Endothelial cell of umbilical vein (primary cell): ENCODE measurements at regions not wholly inside any gene's neighbourhood (a gene's known extent, or its start where the extent isn't known, plus 50 kb on each side); places are given as distances from the start of the nearest gene placed in this dataset.

Experiments
- CTCF ChIP-seq, 2 donors: IDR thresholded peaks; 1 replicate in 1 of 2; 2 replicates in 1 of 2; pipeline ENCODE4 v1.5.1; 2011; ENCODE audit warnings: low read length in 2 of 2, mild to moderate bottlenecking in 2 of 2, moderate library complexity in 2 of 2, control low read depth in 1 of 2, inconsistent platforms in 1 of 2, low read depth in 1 of 2; ENCODE audit not compliant: insufficient read depth in 1 of 2; ENCODE audit errors: extremely low read depth in 1 of 2
- EZH2 ChIP-seq: IDR thresholded peaks from 2 replicates; pipeline ENCODE4 v1.6.1; 2012; ENCODE audit warnings: borderline replicate concordance, low read depth, mild to moderate bottlenecking, moderate library complexity, low read length, inconsistent platforms; ENCODE audit not compliant: severe bottlenecking
- POLR2A ChIP-seq: IDR thresholded peaks from 2 replicates; pipeline ENCODE4 v1.6.1; 2012; ENCODE audit warnings: low read depth, mild to moderate bottlenecking, control low read depth, low read length
- POLR2AphosphoS5 ChIP-seq: IDR thresholded peaks from 2 replicates; pipeline ENCODE4 v1.6.1; 2012; ENCODE audit warnings: low read depth, mild to moderate bottlenecking, control low read depth, low read length, moderate library complexity; ENCODE audit not compliant: insufficient read depth

GRCh38 chr6:168949981-168950857 is 303.4 kb downstream of the THBS2 start:
- TF ChIP-seq POLR2AphosphoS5: no peak
- no peak for TF ChIP-seq CTCF (IDR thresholded peaks at IDR 0.05; ENCODE audit: extremely low read depth in 1 of 2, insufficient read depth in 1 of 2, low read depth in 1 of 2, low read length in 2 of 2)
- TF ChIP-seq EZH2: no peak
- no peak for TF ChIP-seq POLR2A
